HepG2 (cell line): ENCODE measurements at regions not wholly inside any gene's neighbourhood (a gene's known extent, or its start where the extent isn't known, plus 50 kb on each side); places are given as distances from the start of the nearest gene placed in this dataset.

Experiments used
- ATAC-seq: fragments of 200-7000 bp; cut with Tn5 transposase; 3 replicates; pipeline ENCODE4 v1.9.1; 2020; ENCODE audit warnings: mild to moderate bottlenecking, moderate library complexity
- BruUV-seq: library from RNA; stranded (reverse); fragments of 400-500 nt; replicated peaks from 2 replicates; lab custom pipeline; 2021; lab: Mats Ljungman, UMichigan
- CTCF ChIA-PET: fragments of 300-600 bp; formaldehyde crosslinking; extraction: SDS; loops from one replicate; lab custom pipeline; 2021; ENCODE audit warnings: low total read pairs, inconsistent platforms, low intra/inter-chr PET ratio; lab: Yijun Ruan, JAX
- POLR2A ChIA-PET: fragments of 350-600 bp; sonication (Branson Sonifier 250); formaldehyde crosslinking; loops from one replicate; lab custom pipeline; 2020; ENCODE audit warnings: antibody characterized with exemption, inconsistent platforms; lab: Yijun Ruan, JAX
- DNase-seq: peaks from one replicate; pipeline ENCODE4 v3.0.0-alpha.2; 2015; ENCODE audit warnings: low spot score
- FAIRE-seq: peaks from 3 replicates; lab custom pipeline; 2011; peaks lifted over from hg19 to GRCh38; lab: Jason Lieb, UNC
- H2AFZ ChIP-seq: one replicate; pipeline ENCODE4 v1.6.1; 2011; ENCODE audit warnings: low read length, inconsistent platforms
- H3K27ac ChIP-seq: fragments of 300-600 bp; 3 replicates; pipeline ENCODE4 v1.8.0; 2011; ENCODE audit warnings: mixed run types, mild to moderate bottlenecking, mixed read lengths, low read length, inconsistent platforms; ENCODE audit not compliant: insufficient read depth; ENCODE audit errors: extremely low read length
- H3K27me3 ChIP-seq, 2 experiments: fragments of 200-600 bp in 1 of 2; 2 replicates in 1 of 2; 3 replicates in 1 of 2; pipeline versions ENCODE4 v1.6.0 to v1.8.0; 2011; ENCODE audit warnings: low read length in 2 of 2, mild to moderate bottlenecking in 2 of 2, moderate library complexity in 2 of 2, inconsistent platforms in 1 of 2; ENCODE audit not compliant: insufficient read depth in 2 of 2, control insufficient read depth in 1 of 2
- H3K36me3 ChIP-seq, 2 experiments: fragments of 200-600 bp in 1 of 2; replicated peaks in 1 of 2; 2 replicates in 1 of 2; 3 replicates in 1 of 2; pipeline versions ENCODE4 v1.5.1 to v1.8.0; 2011; ENCODE audit warnings: low read length in 2 of 2, inconsistent platforms in 1 of 2; ENCODE audit not compliant: insufficient read depth in 2 of 2, control insufficient read depth in 1 of 2
- H3K4me1 ChIP-seq: 2 replicates; pipeline ENCODE4 v1.5.1; 2012; ENCODE audit warnings: low read length, inconsistent platforms; ENCODE audit not compliant: insufficient read depth
- H3K4me2 ChIP-seq: 2 replicates; pipeline ENCODE4 v1.6.0; 2011; ENCODE audit warnings: low read depth, low read length, inconsistent platforms
- H3K4me3 ChIP-seq, 3 experiments: fragments of 200-600 bp in 1 of 3; sonication (generic), shearing (Covaris generic) in 1 of 3; replicated peaks in 1 of 3; 2 replicates each; pipeline ENCODE4 v1.5.1; 2011 to 2016; ENCODE audit warnings: low read length in 3 of 3, inconsistent platforms in 2 of 3, low read depth in 2 of 3, mild to moderate bottlenecking in 2 of 3, control low read depth in 1 of 3, mixed read lengths in 1 of 3; ENCODE audit not compliant: insufficient read depth in 1 of 3
- H3K79me2 ChIP-seq: one replicate; pipeline ENCODE4 v1.6.1; 2011; ENCODE audit warnings: low read length, inconsistent platforms; ENCODE audit not compliant: insufficient read depth
- H3K9ac ChIP-seq: 2 replicates; pipeline ENCODE4 v1.6.0; 2011; ENCODE audit warnings: mild to moderate bottlenecking, low read depth, low read length, inconsistent platforms; ENCODE audit not compliant: insufficient read depth
- H3K9me3 ChIP-seq: 2 replicates; pipeline ENCODE4 v1.5.1; 2012; ENCODE audit warnings: mild to moderate bottlenecking, low read length
- H4K20me1 ChIP-seq: 2 replicates; pipeline ENCODE4 v1.6.0; 2011; ENCODE audit warnings: inconsistent platforms, mild to moderate bottlenecking, low read length, moderate library complexity; ENCODE audit not compliant: insufficient read depth
- BCL6 ChIP-seq: IDR thresholded peaks from 2 replicates; pipeline ENCODE4 v1.6.1; 2016; ENCODE audit warnings: missing genetic modification reagents, missing compliant biosample characterization
- GTF2F1 ChIP-seq: fragments of 150-350 bp; IDR thresholded peaks from 2 replicates; pipeline ENCODE4 v1.6.1; 2014; ENCODE audit warnings: low read length
- HES4 ChIP-seq: sonication (generic); formaldehyde crosslinking; IDR thresholded peaks from 2 replicates; pipeline ENCODE4 v1.9.0; 2021; ENCODE audit warnings: mild to moderate bottlenecking, missing genetic modification reagents, borderline replicate concordance
- HOXA5 ChIP-seq: sonication (generic); formaldehyde crosslinking; IDR thresholded peaks from 2 replicates; pipeline ENCODE4 v1.4.0; 2020; ENCODE audit warnings: missing genetic modification reagents
- RAD51 ChIP-seq: fragments of 450-650 bp; IDR thresholded peaks from 2 replicates; pipeline ENCODE4 v1.6.1; 2016; ENCODE audit warnings: borderline replicate concordance
- RBM22 ChIP-seq: fragments of 200-400 bp; formaldehyde crosslinking; optimal IDR thresholded peaks from 2 replicates; pipeline ENCODE3; 2017; ENCODE audit warnings: mild to moderate bottlenecking, low read length, moderate library complexity
- WIZ ChIP-seq: sonication (generic); formaldehyde crosslinking; IDR thresholded peaks from 2 replicates; pipeline ENCODE4 v1.5.1; 2020; ENCODE audit warnings: mild to moderate bottlenecking, missing genetic modification reagents
- YY1 ChIP-seq: IDR thresholded peaks from 2 replicates; pipeline ENCODE4 v1.6.1; 2011; ENCODE audit warnings: low read length, low read depth, moderate library complexity, mild to moderate bottlenecking; ENCODE audit not compliant: insufficient read depth, insufficient replicate concordance
- ZNF205 ChIP-seq: IDR thresholded peaks from 2 replicates; pipeline ENCODE4 v1.6.1; 2018; ENCODE audit warnings: missing biosample characterization, missing genetic modification reagents
- ZNF30 ChIP-seq: sonication (generic); formaldehyde crosslinking; IDR thresholded peaks from 2 replicates; pipeline ENCODE4 v1.5.0; 2020; ENCODE audit warnings: mild to moderate bottlenecking, missing genetic modification reagents
- ZNF468 ChIP-seq: sonication (generic); formaldehyde crosslinking; IDR thresholded peaks from 2 replicates; pipeline ENCODE4 v1.8.0; 2022; ENCODE audit warnings: mild to moderate bottlenecking, moderate library complexity, missing genetic modification reagents
- ZNF543 ChIP-seq: sonication (generic); formaldehyde crosslinking; IDR thresholded peaks from 2 replicates; pipeline ENCODE4 v1.4.0; 2020; ENCODE audit warnings: mild to moderate bottlenecking, missing genetic modification reagents
- ZNF83 ChIP-seq: sonication (generic); formaldehyde crosslinking; IDR thresholded peaks from 2 replicates; pipeline ENCODE4 v1.4.0; 2020; ENCODE audit warnings: missing genetic modification reagents, mild to moderate bottlenecking, borderline replicate concordance
- WGBS: methylation state at CpG from one replicate; pipeline ENCODE4 v1.1.6; 2017; ENCODE audit warnings: low lambda C conversion rate; 5-methylcytosine and 5-hydroxymethylcytosine counted together
- in situ Hi-C: cut with HindIII; loops from 2 replicates; pipeline ENCODE4 v1.10.0; 2017; ENCODE audit warnings: low pct_unique_long_range_greater_than_20kb; ENCODE audit not compliant: extremely low pct_ligation_motif_present
- intact Hi-C: fragments of 100-400 bp; cut with micrococcal nuclease; formaldehyde crosslinking; loops from one replicate; pipeline ENCODE4 v1.10.0; 2022; ENCODE audit not compliant: unreplicated experiment
- TF ChIP-seq, protein P1 (sequence below): sonication (generic); formaldehyde crosslinking; IDR thresholded peaks from 2 replicates; pipeline ENCODE4 v1.4.0; 2020; ENCODE audit warnings: mild to moderate bottlenecking, missing genetic modification reagents
- TF ChIP-seq, protein P2 (sequence below): sonication (generic); formaldehyde crosslinking; IDR thresholded peaks from 2 replicates; pipeline ENCODE4 v1.5.1; 2020; ENCODE audit warnings: missing genetic modification reagents, mild to moderate bottlenecking, borderline replicate concordance
- TF ChIP-seq, protein P3 (sequence below): sonication (generic); formaldehyde crosslinking; conservative IDR thresholded peaks from 2 replicates; pipeline ENCODE4 v1.4.0; 2020; ENCODE audit warnings: missing genetic modification reagents

DNA sequence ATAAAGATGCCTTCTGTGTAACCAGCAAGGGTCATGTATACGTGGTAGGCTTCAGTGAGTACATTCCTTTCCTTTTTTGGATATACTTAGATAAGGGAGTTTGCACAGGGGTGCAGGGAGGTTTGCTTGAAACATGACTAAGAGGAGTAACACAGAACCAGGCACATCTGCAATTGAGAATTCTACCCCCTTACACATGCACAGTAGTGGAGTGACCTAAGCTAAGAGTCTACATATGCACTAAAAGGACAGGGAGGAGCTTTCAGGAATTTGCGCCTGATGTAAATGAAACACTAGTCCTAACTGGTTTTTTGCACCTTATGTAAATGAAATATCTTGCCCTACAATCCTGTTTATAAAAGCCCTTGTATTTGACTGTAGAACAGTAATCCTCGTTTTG lies 194.8 kb upstream of the NABP1 start:
- FAIRE-seq (no peak), ATAC-seq (no peak), DNase-seq (no peak)
- Histone ChIP-seq H3K9me3 (peaks cover 29% of the 10 kb centered on the region), H3K4me2 (no peak overlapping the region), H3K27ac (no peak overlapping the region), H3K27me3 (peaks cover 0 to 7% of the 10 kb centered on the region in 2 experiments; a peak in 2 of 5 replicates), H4K20me1 (no peaks in the 10 kb centered on the region), H3K9ac (no peak overlapping the region), H3K4me1 (no peaks in the 10 kb centered on the region), H3K79me2 (no peaks in the 10 kb centered on the region), H2AFZ (no peak overlapping the region), H3K4me3 (no peak overlapping the region), H3K36me3 (no peaks in the 10 kb centered on the region)
- TF ChIP-seq WIZ (CRISPR knock-in tag) (no peak), ZNF543 (CRISPR knock-in tag) (no peak), HES4 (CRISPR knock-in tag) (no peak), YY1 (no peak), RBM22 (no peak), ZNF83 (CRISPR knock-in tag) (no peak), RAD51 (no peak), HOXA5 (CRISPR knock-in tag) (no peak), GTF2F1 (no peak), ZNF468 (CRISPR knock-in tag) (no peak), ZNF30 (CRISPR knock-in tag) (no peak), BCL6 (no peak), ZNF205 (CRISPR knock-in tag) (no peak)
- TF ChIP-seq, protein P1, sequence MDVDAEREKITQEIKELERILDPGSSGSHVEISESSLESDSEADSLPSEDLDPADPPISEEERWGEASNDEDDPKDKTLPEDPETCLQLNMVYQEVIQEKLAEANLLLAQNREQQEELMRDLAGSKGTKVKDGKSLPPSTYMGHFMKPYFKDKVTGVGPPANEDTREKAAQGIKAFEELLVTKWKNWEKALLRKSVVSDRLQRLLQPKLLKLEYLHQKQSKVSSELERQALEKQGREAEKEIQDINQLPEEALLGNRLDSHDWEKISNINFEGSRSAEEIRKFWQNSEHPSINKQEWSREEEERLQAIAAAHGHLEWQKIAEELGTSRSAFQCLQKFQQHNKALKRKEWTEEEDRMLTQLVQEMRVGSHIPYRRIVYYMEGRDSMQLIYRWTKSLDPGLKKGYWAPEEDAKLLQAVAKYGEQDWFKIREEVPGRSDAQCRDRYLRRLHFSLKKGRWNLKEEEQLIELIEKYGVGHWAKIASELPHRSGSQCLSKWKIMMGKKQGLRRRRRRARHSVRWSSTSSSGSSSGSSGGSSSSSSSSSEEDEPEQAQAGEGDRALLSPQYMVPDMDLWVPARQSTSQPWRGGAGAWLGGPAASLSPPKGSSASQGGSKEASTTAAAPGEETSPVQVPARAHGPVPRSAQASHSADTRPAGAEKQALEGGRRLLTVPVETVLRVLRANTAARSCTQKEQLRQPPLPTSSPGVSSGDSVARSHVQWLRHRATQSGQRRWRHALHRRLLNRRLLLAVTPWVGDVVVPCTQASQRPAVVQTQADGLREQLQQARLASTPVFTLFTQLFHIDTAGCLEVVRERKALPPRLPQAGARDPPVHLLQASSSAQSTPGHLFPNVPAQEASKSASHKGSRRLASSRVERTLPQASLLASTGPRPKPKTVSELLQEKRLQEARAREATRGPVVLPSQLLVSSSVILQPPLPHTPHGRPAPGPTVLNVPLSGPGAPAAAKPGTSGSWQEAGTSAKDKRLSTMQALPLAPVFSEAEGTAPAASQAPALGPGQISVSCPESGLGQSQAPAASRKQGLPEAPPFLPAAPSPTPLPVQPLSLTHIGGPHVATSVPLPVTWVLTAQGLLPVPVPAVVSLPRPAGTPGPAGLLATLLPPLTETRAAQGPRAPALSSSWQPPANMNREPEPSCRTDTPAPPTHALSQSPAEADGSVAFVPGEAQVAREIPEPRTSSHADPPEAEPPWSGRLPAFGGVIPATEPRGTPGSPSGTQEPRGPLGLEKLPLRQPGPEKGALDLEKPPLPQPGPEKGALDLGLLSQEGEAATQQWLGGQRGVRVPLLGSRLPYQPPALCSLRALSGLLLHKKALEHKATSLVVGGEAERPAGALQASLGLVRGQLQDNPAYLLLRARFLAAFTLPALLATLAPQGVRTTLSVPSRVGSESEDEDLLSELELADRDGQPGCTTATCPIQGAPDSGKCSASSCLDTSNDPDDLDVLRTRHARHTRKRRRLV (CRISPR knock-in tag) = no peak
- TF ChIP-seq, protein P2, sequence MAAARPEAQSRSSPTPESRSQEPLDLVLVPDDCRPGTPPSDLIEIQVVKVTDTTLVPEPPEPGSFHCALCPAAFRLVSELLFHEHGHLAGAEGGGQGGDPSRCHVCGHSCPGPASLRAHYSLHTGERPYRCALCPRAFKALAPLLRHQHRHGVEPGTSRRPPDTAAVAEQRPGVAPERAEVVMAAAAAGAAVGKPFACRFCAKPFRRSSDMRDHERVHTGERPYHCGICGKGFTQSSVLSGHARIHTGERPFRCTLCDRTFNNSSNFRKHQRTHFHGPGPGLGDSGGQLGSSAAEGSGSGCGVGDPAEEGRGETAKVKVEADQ (CRISPR knock-in tag) = no peak
- TF ChIP-seq, protein P3, sequence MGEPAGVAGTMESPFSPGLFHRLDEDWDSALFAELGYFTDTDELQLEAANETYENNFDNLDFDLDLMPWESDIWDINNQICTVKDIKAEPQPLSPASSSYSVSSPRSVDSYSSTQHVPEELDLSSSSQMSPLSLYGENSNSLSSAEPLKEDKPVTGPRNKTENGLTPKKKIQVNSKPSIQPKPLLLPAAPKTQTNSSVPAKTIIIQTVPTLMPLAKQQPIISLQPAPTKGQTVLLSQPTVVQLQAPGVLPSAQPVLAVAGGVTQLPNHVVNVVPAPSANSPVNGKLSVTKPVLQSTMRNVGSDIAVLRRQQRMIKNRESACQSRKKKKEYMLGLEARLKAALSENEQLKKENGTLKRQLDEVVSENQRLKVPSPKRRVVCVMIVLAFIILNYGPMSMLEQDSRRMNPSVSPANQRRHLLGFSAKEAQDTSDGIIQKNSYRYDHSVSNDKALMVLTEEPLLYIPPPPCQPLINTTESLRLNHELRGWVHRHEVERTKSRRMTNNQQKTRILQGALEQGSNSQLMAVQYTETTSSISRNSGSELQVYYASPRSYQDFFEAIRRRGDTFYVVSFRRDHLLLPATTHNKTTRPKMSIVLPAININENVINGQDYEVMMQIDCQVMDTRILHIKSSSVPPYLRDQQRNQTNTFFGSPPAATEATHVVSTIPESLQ (CRISPR knock-in tag) = no peak
- 17% methylated on average over 3 of the region's 3 CpGs for WGBS
- CTCF ChIA-PET = no interaction called here
- POLR2A ChIA-PET = no interaction called here
- in situ Hi-C loops (no loop called here), intact Hi-C loops (no loop called here)
- BruUV-seq = no TSS peak
